ENCODE measurements at regions not wholly inside any gene's neighbourhood (a gene's known extent, or its start where the extent isn't known, plus 50 kb on each side); places are given as distances from the start of the nearest gene placed in this dataset.
"Not testable (repeated sequence)": the region's sequence is repeated elsewhere in the genome, so short reads cannot be mapped to it uniquely, and the experiment has no call there.

DNA sequence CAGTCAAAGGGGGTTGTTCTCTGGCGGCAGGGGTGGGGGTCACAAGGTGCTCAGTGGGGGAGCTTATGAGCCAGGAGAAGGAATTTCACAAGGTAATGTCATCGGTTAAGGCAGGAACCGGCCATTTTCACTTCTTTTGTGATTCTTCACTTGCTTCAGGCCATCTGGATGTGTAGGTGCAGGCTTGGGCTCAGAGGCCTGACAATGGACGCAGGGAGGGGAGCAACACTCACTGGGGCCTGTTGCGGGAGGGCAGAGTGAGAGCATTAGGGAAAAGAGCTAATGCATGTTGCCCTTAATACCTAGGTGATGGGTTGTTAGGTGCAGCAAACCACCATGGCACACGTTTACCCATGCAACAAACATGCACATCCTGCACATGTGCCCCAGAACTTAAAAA is 98.0 kb upstream of the FAM47A start:
- not testable (repeated sequence) for DNase-seq

DNA sequence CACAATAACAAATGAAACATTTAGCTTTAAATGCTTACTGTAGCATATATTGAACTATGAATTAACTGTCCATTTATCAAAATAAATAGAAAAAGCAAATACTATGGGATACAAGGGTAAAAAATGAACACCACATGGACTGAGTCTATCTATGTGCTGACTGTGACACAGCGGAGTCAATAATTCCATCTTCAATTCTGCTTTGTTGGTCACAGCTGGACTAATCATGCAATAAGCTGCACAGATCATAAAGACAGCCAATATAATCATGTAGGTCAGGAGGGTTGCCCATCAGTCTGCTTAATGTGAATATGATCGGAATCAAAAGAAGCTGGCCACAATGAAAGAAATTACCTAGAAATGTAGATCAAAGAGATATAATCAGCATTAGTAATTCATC is 95.7 kb upstream of the FAM47A start:
- DNase-seq: no peak

DNA sequence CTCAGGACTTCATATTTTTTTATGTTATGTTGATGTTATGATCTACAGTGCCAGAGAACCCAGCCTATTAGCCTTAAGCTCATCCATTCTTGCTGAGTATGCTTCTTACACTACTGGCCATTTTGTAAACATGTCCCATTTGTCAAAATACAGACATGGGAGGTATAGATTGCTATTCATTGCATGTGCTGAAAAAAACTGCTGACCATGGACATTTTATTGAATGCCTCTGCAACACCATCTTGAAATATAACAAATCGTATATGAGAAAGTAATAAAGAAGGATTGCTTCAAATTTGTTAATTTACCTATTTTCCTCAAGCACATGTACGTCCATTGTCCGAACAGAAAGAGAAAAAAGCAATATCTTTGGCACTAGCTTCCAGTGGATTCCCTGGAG is 91.5 kb upstream of the FAM47A start:
- DNase-seq: no peak

DNA sequence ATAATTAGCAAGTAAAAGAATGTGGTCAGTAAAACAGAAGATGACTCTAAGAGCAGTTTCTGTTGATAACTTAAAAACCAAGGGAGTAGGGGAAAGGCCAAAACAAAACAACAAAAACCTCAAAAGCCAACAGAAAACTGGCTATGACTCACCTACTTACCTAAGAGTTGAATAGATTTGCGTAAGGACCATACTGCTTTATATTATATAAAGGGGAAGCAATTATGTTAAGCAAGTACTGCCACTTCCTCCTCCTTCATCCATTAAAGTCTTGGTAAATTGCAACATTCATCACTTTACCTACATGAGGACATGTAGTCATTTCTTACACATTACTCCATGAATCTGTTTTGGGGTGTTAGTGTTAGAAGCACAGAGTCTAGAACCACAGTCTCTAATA is 85.9 kb upstream of the FAM47A start:
- peak; percentile 17 for DNase-seq

DNA sequence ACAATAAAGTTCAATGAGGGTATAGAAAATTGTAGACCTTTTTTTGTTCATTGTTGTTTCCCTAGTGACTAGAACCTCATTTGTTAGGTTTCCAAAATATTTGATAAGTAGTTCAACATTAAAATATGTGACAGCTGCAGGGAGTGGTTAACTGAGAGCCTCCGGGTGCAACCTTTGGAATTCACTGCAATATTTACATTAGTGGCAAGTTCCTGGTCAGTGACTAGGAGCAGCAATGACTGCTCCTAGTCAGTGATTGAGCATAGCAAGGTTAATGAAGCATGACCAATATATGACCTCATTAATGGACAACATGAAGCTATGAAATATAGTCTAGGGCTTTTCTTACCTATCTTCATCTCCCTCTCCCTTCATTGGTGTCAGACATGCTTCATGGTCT is 65.8 kb upstream of the FAM47A start:
- no peak for DNase-seq

Measured in activated CD4-positive, alpha-beta T cell treated with anti-CD3 and anti-CD28 coated beads, Interleukin-10, Interleukin-2, amounts not matched to agents 100 ng/mL and 50 ng/mL, durations not matched to agents 16 hours and 8 hours (primary cell).